Suprapubic skin (tissue), 4 donors: ENCODE measurements at regions not wholly inside any gene's neighbourhood (a gene's known extent, or its start where the extent isn't known, plus 50 kb on each side); places are given as distances from the start of the nearest gene placed in this dataset.

Source experiments
- DNase-seq, 2 donors: peaks; one replicate each; pipeline ENCODE4 v3.0.0-alpha.2; 2019; ENCODE audit warnings: low spot score in 2 of 2
- H3K27ac ChIP-seq: fragments of 200-600 bp; sonication (generic); one replicate; pipeline ENCODE4 v1.5.1; 2019
- H3K27me3 ChIP-seq: fragments of 200-600 bp; sonication (generic); one replicate; pipeline ENCODE4 v1.5.1; 2019
- H3K36me3 ChIP-seq: fragments of 200-600 bp; sonication (generic); one replicate; pipeline ENCODE4 v1.5.1; 2019
- H3K4me1 ChIP-seq: fragments of 200-600 bp; sonication (generic); one replicate; pipeline ENCODE4 v1.5.1; 2019
- H3K4me3 ChIP-seq: fragments of 200-600 bp; sonication (generic); one replicate; pipeline ENCODE4 v1.5.1; 2019; ENCODE audit warnings: mild to moderate bottlenecking
- H3K9me3 ChIP-seq: fragments of 200-600 bp; sonication (generic); one replicate; pipeline ENCODE4 v1.5.1; 2019
- EP300 ChIP-seq: sonication (generic); formaldehyde crosslinking; IDR thresholded peaks from one replicate; pipeline ENCODE4 v1.6.1; 2017; ENCODE audit warnings: antibody characterized with exemption
- POLR2A ChIP-seq, 2 donors: fragments of 450-650 bp; IDR thresholded peaks; one replicate each; pipeline ENCODE4 v1.6.1; 2017; ENCODE audit warnings: antibody characterized with exemption in 2 of 2, mild to moderate bottlenecking in 2 of 2, moderate library complexity in 2 of 2
- POLR2AphosphoS5 ChIP-seq, 3 donors: sonication (generic); formaldehyde crosslinking; IDR thresholded peaks; one replicate each; pipeline ENCODE4 v1.6.1; 2017; ENCODE audit warnings: antibody characterized with exemption in 3 of 3
- WGBS: methylation state at CpG from one replicate; pipeline ENCODE4 v1.1.5; 2018; 5-methylcytosine and 5-hydroxymethylcytosine counted together
- TF ChIP-seq, protein P1 (sequence below), 2 donors: fragments of 200-600 bp in 1 of 2; fragments of 450-650 bp in 1 of 2; sonication (generic) in 1 of 2; IDR thresholded peaks; one replicate each; pipeline ENCODE4 v1.5.1; 2016 to 2019; ENCODE audit warnings: antibody characterized with exemption in 2 of 2, mild to moderate bottlenecking in 1 of 2, moderate library complexity in 1 of 2

DNA sequence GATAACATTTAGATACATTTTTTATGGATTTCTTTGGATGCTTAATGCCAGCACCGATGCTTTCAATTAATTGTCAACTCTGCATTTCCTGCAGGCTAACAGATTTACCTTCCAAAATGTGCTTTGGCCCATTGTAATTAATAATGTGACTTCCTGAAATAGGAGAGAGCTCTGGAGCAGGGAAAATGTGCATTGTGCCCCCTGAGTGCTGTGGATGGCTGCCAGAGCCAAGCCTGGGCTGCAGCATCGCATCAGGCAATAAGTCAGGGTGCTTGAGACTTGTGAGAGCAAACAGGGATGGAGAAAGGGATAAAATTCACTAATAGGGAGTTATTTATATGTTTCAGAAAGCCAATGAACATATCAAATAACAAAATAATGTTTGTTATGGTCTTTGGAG lies 133.8 kb downstream of the MOBP start:
- no peaks in the 10 kb centered on the region for H3K27me3 ChIP-seq
- TF ChIP-seq EP300 (no peak), POLR2AphosphoS5 (IDR thresholded peaks at IDR 0.05) (no peak), POLR2A (IDR thresholded peaks at IDR 0.05) (no peak)
- TF ChIP-seq, protein P1, sequence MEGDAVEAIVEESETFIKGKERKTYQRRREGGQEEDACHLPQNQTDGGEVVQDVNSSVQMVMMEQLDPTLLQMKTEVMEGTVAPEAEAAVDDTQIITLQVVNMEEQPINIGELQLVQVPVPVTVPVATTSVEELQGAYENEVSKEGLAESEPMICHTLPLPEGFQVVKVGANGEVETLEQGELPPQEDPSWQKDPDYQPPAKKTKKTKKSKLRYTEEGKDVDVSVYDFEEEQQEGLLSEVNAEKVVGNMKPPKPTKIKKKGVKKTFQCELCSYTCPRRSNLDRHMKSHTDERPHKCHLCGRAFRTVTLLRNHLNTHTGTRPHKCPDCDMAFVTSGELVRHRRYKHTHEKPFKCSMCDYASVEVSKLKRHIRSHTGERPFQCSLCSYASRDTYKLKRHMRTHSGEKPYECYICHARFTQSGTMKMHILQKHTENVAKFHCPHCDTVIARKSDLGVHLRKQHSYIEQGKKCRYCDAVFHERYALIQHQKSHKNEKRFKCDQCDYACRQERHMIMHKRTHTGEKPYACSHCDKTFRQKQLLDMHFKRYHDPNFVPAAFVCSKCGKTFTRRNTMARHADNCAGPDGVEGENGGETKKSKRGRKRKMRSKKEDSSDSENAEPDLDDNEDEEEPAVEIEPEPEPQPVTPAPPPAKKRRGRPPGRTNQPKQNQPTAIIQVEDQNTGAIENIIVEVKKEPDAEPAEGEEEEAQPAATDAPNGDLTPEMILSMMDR (IDR thresholded peaks at IDR 0.05): no peak
- no peak for DNase-seq
- H3K4me3 ChIP-seq: no peak overlapping the region
- WGBS: 42% methylated on average over 2 of the region's 2 CpGs
- no peaks in the 10 kb centered on the region for H3K36me3 ChIP-seq
- H3K27ac ChIP-seq: no peak overlapping the region
- H3K4me1 ChIP-seq: no peaks in the 10 kb centered on the region
- H3K9me3 ChIP-seq: no peaks in the 10 kb centered on the region

- Histone ChIP-seq H3K4me1 (no peaks in the 10 kb centered on the region), H3K36me3 (no peaks in the 10 kb centered on the region), H3K9me3 (peaks cover 4% of the 10 kb centered on the region), H3K27me3 (no peaks in the 10 kb centered on the region), H3K4me3 (no peak overlapping the region), H3K27ac (no peak overlapping the region)
- 92% methylated on average over 1 of the region's 1 CpG for WGBS
- DNase-seq: no peak
- TF ChIP-seq, protein P1 (IDR thresholded peaks at IDR 0.05): no peak
- TF ChIP-seq POLR2AphosphoS5 (IDR thresholded peaks at IDR 0.05) (no peak), EP300 (no peak), POLR2A (IDR thresholded peaks at IDR 0.05) (no peak)
Measured at GRCh38 chr3:39605837-39606236, 138.4 kb downstream of the MOBP start.

DNA sequence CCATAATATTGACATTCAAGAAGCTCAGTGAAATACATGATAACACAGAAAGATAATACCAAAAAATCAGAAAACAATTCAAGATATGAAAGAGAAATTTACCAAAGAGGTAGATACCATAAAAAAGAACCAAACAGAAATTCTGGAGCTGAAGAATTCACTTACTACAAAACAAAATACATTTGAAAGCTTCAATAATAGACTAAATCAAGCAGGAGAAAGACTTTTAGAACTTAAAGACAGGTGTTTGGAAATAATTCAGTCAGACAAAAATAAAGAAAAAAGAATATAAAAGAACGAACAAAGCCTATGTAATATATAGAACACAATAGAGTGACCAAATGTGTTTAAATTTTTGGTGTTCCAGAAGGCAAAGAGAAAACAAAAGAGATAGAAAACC lies 158.7 kb downstream of the MOBP start:
- no peak overlapping the region for H3K4me3 ChIP-seq
- WGBS: 81% methylated on average over 1 of the region's 1 CpG
- H3K27ac ChIP-seq: no peak overlapping the region
- no peak for DNase-seq
- peaks cover 6% of the 10 kb centered on the region for H3K9me3 ChIP-seq
- H3K27me3 ChIP-seq: no peaks in the 10 kb centered on the region
- TF ChIP-seq, protein P1 (IDR thresholded peaks at IDR 0.05): no peak
- TF ChIP-seq POLR2AphosphoS5 (IDR thresholded peaks at IDR 0.05) (no peak), EP300 (no peak), POLR2A (IDR thresholded peaks at IDR 0.05) (no peak)
- no peaks in the 10 kb centered on the region for H3K4me1 ChIP-seq
- H3K36me3 ChIP-seq: no peaks in the 10 kb centered on the region

DNA sequence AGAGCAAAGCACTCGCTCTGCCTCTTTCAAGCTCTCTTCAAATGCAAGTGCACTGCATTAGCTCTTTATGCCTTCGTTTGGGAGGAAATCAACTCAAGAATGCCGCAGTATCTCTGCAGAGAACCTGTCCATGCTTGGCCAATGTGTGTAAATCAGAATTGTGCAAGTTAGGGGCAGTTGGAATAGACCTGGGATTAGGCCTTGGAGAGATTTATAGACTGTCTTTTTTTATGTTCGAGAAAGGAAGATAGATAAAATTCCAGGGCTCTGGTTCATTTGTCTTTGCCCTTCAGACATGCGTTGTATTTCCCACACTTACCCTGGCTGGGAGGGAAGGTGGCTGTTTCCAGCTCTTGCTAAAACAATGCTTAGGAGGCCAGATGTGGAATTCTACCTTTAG lies 163.7 kb downstream of the MOBP start:
- Histone ChIP-seq H3K9me3 (peaks cover 6% of the 10 kb centered on the region), H3K27me3 (no peaks in the 10 kb centered on the region), H3K4me3 (no peak overlapping the region), H3K4me1 (no peaks in the 10 kb centered on the region), H3K27ac (no peak overlapping the region), H3K36me3 (no peaks in the 10 kb centered on the region)
- TF ChIP-seq POLR2A (IDR thresholded peaks at IDR 0.05) (no peak), EP300 (no peak), POLR2AphosphoS5 (IDR thresholded peaks at IDR 0.05) (no peak)
- TF ChIP-seq, protein P1 (IDR thresholded peaks at IDR 0.05): no peak
- WGBS: 23% methylated on average over 5 of the region's 5 CpGs
- no peak for DNase-seq

DNA sequence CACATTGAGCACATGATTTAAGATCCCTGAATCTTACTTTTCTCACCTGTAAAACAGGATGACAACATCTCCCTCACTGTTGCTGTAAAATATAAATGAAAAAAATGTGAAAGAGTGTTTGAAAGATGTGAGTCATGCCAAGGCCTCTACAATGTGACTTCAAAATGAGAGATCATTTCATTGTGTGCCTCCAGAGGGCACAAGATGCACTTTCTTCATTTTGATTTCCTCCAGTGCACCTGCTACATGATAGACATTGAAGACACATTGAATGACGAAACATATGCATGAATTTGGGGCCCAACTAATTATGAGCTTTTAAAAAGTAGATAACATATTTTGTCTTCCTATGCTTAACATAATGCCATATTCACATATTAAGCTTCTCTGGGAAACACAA lies 170.3 kb downstream of the MOBP start:
- no peak for TF ChIP-seq EP300
- TF ChIP-seq POLR2A (IDR thresholded peaks at IDR 0.05): no peak
- TF ChIP-seq, protein P1 (IDR thresholded peaks at IDR 0.05): no peak
- no peak for TF ChIP-seq POLR2AphosphoS5 (IDR thresholded peaks at IDR 0.05)
- no peaks in the 10 kb centered on the region for H3K9me3 ChIP-seq
- no peak overlapping the region for H3K4me3 ChIP-seq
- no peaks in the 10 kb centered on the region for H3K27me3 ChIP-seq
- H3K27ac ChIP-seq: no peak overlapping the region
- WGBS: 88% methylated on average over 1 of the region's 1 CpG
- DNase-seq: no peak
- no peaks in the 10 kb centered on the region for H3K36me3 ChIP-seq
- H3K4me1 ChIP-seq: peaks cover 4% of the 10 kb centered on the region
